HG02943 (cell line): ENCODE measurements at regions not wholly inside any gene's neighbourhood (a gene's known extent, or its start where the extent isn't known, plus 50 kb on each side); places are given as distances from the start of the nearest gene placed in this dataset.
"Not testable (repeated sequence)": the region's sequence is repeated elsewhere in the genome, so short reads cannot be mapped to it uniquely, and the experiment has no call there.

Experiments used
- ATAC-seq: cut with Tn5 transposase; IDR thresholded peaks from one replicate; pipeline ENCODE4 v1.9.1; 2021; ENCODE audit warnings: mild to moderate bottlenecking, low read depth, moderate library complexity; ENCODE audit not compliant: unreplicated experiment

DNA sequence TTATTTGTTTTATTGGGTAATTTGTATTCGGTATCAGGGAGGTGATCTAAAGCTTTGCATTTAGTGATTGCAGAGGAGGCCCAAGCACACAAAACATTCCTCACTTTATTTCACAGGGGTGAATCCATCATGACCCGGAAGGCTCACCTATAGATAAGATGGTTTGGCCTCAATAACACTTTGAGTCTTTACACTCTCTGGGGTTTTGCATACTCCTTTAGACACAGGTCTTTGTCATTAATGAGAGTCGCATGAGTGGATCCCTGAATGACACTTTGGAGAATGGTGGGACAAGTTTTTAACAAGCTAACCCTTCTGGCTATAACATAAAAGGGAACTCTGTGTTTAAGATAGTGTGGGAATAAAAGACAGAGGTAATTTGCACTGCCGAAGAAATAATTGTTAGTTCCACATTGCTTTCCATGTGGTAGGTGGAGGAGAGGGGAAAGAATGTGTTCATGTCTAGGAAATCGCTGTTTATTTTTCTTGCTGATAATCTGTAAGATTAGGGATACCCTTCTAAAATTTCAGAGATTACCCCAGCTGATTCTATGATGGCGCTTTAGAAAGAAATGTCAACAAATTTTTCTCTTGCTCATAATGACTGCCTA lies 455.8 kb downstream of the TFEC start:
- no peak for ATAC-seq

DNA sequence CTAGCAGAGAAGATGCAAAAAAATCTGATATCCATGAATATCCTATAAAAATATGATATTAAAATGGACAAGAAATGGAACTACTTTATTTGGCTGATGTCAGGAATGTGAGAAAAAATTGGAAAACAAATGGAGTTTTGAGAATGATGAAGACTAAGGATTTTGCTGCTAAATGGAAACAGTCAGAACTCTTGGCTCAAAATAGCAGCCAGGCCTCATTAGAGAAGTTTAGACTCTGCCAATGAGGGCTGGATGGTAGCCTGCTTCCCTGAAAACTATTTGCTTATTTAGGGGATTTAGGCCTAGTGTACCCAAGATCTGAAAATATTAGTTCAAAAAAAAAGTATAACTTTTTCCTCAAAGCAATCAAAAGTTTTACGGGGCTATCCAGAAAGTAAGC lies 458.5 kb downstream of the TFEC start:
- no peak for ATAC-seq

GRCh38 chr7:115561335-115562110 lies 469.0 kb downstream of the TFEC start:
- ATAC-seq, result no peak

DNA sequence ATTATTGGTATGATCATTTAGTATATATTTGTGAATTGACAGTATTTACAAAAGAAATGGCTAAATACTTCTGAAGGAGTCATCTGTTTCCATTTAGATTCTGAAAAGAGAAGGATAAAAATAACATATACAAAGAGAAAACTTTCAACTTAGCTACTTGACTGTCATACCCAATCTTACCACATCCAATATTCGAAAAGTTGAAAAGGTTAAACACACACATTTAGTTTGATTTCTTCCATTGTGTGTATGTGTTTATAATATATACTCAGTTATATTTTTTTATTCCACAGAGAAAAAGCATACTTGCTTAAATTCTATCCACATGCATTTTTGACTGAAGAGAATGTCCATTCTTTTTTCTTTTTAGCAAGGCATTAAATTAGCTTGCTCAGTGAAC lies 470.7 kb downstream of the TFEC start:
- ATAC-seq, result no peak

GRCh38 chr7:115558161-115558560 lies 472.4 kb downstream of the TFEC start:
- ATAC-seq, result no peak

- ATAC-seq, result not testable (repeated sequence)
Observed at GRCh38 chr7:115557296-115557695, 473.3 kb downstream of the TFEC start.

GRCh38 chr7:115552766-115553165 lies 477.8 kb downstream of the TFEC start:
- ATAC-seq, result no peak

DNA sequence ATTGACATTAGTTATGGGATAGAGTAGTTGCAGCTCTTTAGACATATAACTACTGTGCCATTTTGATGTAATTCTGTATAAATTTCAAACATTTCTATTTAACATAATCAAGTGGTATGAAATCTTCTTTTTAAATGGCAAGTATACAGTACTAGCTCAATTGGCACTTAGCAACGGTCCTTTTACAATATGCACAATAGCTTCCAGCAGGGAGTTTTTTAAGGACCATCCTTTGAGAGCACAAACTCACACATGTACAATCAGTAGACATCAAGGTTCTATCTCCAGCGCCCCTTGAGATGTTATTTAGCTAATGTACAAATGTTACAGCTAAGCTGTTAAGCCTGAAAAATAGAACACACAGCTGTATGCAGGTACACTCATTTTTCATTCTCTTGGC lies 480.7 kb downstream of the TFEC start:
- no peak for ATAC-seq

GRCh38 chr7:115548756-115549155 lies 481.8 kb downstream of the TFEC start:
- no peak for ATAC-seq

- no peak for ATAC-seq
Observed at GRCh38 chr7:115546790-115547189, 483.8 kb downstream of the TFEC start.

DNA sequence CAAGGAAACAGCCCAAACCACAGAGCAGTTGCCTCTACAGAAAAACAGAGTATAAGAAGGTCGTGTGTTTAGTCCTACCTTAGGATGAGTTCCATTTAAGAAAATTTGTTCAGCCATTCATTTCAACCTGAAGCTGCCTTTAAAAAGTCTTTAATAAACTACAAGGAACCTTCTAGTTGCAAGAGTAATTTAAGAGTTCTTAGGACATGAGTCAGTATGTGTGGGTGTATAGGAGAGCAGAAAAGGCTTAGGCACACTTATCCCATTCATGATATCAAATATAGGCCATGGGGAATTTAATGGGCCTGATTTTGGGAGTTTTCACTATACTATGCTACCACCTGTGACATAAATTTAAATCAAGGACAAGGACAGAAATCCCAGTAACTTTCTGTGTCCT lies 496.8 kb downstream of the TFEC start:
- ATAC-seq, result no peak

GRCh38 chr7:115526278-115526677 lies 504.3 kb downstream of the TFEC start:
- ATAC-seq, result no peak

DNA sequence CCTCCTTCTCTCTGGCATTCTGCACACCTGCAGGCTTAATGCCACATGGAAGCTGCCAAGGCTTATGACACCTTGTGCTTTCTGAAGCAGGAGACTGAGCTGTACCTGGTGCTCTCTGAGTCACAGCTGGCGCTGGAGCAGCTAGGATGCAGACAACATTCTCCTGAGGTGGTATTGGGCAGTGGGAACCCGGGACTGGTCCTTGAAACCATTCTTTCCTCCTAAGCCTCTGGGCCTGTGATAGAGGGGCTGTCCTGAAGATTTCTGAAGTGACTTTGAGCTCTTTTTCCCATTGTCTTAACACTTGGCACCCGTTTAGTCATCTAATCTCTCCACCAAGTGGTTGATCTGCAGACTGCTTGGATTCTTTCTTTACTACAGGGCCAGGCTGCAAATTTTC lies 508.4 kb downstream of the TFEC start:
- no peak for ATAC-seq

DNA sequence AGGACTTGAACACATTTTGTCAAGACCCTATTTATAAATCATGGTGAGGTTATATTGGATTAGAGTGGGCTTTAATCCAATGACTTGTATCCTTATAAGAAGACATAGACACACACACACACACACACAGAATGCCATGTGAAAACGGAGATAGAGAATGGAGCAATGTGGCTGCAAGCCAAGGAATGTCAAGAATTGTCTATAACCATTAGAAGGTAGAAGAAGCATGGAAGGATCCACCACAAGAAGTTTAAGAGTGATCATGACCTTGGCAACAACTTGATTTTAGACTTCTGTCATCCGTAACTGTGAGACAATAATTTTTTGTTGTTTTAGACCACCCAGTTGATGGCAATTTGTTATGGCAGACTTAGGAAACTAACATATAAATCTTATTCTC lies 514.2 kb downstream of the TFEC start:
- no peak for ATAC-seq

DNA sequence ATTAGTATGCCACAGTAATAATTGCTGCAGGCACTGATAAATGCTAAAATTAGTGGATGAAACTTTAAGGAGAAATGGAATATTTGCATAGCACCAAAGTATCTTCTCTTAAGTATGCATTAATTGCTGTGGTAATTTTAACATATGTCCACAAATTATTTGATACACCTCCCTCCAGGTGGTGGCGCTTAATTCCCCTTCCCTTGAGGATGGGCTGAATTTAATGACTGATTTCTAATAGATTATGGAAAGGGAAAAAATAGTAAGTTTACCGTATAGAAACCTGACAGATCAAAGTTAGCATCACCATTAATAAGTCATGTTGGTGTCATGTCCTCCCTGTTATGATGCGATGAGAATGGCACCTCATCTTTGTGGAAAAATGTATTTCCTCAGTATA lies 519.2 kb downstream of the TFEC start:
- ATAC-seq, result no peak

DNA sequence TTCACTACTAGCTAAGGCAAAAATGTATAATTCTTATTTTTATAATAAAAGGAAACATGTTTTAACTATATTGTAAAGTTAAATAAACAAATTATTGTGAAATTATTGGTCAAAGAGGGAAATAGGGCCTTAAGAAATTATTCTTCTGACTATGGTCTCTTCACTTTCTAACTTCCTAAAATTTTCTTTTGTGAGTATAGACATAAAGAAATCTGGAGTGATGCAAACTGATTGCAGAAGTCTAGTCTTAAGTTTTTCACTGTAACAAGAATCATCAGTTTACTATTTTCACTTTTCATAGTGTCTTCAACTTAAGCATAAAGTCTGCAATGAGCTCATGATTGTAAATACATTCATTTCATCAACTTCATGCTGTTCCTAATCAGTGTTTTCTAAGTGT lies 525.4 kb downstream of the TFEC start:
- ATAC-seq, result no peak

- ATAC-seq, result no peak
Observed at GRCh38 chr7:115499956-115500355, 530.6 kb downstream of the TFEC start.

- ATAC-seq, result no peak
Observed at GRCh38 chr7:115496006-115496405, 534.6 kb downstream of the TFEC start.

- ATAC-seq, result no peak
Observed at GRCh38 chr7:115494529-115495147, 535.9 kb downstream of the TFEC start.

DNA sequence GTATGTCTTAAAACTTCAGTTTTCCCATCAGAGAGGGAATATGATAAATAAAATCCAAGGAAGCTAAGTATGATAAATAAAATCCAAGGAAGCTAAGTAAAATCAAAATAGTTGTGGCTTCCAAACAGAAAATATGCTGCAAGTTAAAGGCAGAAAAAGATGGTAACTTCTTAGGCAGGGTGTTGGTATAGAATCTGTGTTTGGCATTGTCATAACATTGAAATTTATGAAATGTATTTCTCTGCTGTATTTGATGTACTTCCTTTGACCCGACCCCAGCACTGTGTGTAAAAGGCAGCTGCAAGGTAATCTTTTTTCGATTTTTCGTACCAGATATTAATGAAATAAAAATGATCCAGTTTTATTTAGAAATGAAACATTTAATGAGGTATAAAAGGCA lies 537.2 kb downstream of the TFEC start:
- ATAC-seq, result no peak

GRCh38 chr7:115491744-115492380 lies 538.7 kb downstream of the TFEC start:
- no peak for ATAC-seq
